ENCODE measurements at regions not wholly inside any gene's neighbourhood (a gene's known extent, or its start where the extent isn't known, plus 50 kb on each side); places are given as distances from the start of the nearest gene placed in this dataset.

DNA sequence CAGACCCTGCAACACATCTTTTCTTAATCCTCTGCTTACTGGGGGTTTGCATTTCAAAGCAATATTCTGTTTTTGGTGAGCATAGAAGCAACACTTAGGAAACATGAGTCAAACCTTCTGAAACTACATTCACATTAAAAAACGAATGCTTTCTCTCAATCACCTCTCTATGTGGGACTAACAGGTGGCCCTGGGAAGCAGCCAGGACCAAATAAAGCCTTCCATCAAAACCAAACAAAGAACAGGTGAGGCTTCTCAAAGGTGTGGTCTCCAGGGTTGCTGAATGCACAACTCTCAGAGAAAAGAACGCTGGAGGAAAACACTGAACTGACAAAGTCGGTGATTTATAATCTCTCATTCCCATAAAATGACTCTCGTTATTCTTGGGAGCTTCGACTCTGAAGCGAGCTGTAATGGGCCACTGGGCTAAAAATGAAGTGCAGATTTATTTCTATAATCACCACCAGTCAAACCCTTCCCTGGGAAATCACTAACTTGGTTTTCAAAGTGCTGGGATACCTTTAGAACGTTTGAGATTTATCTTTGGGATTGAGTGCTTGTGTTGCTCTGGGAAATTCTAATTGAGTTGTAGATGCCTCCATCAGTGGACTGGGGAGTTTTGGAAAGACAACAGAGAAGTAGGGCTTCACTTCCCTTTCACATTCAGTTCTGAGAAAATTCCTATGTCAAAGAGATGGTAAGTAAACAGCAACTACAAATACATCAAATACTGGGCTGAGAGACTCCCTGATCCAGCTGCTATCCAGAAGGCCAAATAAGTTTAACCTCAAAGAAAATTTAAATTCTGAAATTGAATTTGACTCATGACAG lies 262.0 kb upstream of the TMPO start:
- TF ChIP-seq CTCF (IDR thresholded peaks at IDR 0.05) (no peak), POLR2AphosphoS5 (IDR thresholded peaks at IDR 0.05) (no peak), POLR2A (IDR thresholded peaks at IDR 0.05) (no peak)

Measured in breast epithelium (tissue), 3 donors.